Activated effector memory CD4-positive, alpha-beta T cell treated with anti-CD3 and anti-CD28 coated beads, Interleukin-2, amount 50 U/mL, for 16 hours (primary cell): ENCODE measurements at regions not wholly inside any gene's neighbourhood (a gene's known extent, or its start where the extent isn't known, plus 50 kb on each side); places are given as distances from the start of the nearest gene placed in this dataset.
"Not testable (repeated sequence)": the region's sequence is repeated elsewhere in the genome, so short reads cannot be mapped to it uniquely, and the experiment has no call there.

ENCODE experiments used
- DNase-seq: peaks from one replicate; pipeline ENCODE4 v3.0.0-alpha.2; 2020

DNA sequence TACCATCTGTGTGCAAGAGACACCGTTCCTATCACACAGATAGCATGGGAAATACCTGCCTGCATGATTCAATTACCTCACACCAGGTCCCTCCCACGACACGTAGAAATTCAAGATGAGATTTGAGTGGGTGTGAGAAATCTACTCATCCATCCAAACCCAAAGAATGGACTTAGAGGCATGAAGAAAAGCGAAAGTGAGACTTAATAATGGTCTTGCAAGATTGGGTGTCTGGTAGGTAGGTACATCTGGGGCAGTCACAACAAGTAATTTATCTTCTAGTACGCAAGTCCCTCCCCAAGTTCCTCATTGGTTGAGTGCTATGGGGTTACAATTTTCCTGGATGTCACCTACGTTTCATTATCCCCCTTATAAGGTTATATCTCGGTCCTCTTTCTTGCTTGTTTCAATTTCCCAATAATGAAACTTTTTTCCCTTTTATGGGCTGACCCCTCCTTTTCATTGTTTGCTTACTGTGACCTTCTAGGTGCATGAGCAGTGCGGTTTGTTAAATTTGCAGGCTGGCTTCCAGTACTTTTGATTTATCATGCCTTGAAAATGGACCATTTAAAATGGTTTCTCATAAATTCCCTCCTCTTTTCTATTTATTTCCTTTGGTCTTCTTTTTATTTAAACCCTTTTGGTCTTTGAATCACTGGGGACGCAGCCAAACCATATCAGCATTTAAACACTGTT lies 63.1 kb upstream of the ZNF658 start:
- not testable (repeated sequence) for DNase-seq
